ENCODE measurements at regions not wholly inside any gene's neighbourhood (a gene's known extent, or its start where the extent isn't known, plus 50 kb on each side); places are given as distances from the start of the nearest gene placed in this dataset.

DNA sequence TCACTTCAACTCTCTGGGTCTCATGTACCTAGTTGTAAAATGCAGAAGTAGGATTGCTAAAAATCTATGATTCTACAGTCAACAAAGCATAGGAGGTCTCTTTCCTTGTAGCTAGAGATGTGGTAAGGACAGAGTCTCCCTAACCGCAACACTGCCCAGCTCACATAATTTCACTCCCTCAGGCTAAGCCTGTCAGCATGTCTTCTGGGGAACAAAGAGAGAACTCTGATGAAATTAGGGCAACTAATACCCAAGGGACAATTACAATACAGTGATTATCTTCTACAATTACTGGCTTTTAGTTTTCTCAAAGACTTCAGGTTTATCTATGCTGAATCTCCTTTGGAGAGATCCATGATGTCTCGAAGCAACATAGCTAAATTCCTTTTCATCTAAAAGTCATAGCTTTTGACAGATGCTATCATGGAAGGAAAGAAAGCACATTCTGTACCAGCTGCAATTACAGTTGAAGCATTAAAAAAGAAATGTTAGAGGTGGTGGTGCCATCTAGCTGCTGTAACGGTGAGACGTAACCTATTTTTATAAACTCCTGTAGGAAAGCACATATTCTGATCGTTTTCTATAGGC is 141.1 kb upstream of the TARS1 start:
- TF ChIP-seq POLR2AphosphoS5 (IDR thresholded peaks at IDR 0.05) (no peak), POLR2A (IDR thresholded peaks at IDR 0.05) (no peak), EP300 (IDR thresholded peaks at IDR 0.05) (no peak)
- TF ChIP-seq, protein P1, sequence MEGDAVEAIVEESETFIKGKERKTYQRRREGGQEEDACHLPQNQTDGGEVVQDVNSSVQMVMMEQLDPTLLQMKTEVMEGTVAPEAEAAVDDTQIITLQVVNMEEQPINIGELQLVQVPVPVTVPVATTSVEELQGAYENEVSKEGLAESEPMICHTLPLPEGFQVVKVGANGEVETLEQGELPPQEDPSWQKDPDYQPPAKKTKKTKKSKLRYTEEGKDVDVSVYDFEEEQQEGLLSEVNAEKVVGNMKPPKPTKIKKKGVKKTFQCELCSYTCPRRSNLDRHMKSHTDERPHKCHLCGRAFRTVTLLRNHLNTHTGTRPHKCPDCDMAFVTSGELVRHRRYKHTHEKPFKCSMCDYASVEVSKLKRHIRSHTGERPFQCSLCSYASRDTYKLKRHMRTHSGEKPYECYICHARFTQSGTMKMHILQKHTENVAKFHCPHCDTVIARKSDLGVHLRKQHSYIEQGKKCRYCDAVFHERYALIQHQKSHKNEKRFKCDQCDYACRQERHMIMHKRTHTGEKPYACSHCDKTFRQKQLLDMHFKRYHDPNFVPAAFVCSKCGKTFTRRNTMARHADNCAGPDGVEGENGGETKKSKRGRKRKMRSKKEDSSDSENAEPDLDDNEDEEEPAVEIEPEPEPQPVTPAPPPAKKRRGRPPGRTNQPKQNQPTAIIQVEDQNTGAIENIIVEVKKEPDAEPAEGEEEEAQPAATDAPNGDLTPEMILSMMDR (IDR thresholded peaks at IDR 0.05) = no peak
- no peaks in the 10 kb centered on the region for H3K36me3 ChIP-seq
- no peaks in the 10 kb centered on the region for H3K27me3 ChIP-seq
- no peak overlapping the region for H3K4me3 ChIP-seq
- WGBS = 11% methylated on average over 5 of the region's 5 CpGs
- DNase-seq (ENCODE audit: low spot score in 2 of 2) = no peak
- no peak overlapping the region for H3K27ac ChIP-seq
- peaks cover 13% of the 10 kb centered on the region for H3K4me1 ChIP-seq
- no peaks in the 10 kb centered on the region for H3K9me3 ChIP-seq

DNA sequence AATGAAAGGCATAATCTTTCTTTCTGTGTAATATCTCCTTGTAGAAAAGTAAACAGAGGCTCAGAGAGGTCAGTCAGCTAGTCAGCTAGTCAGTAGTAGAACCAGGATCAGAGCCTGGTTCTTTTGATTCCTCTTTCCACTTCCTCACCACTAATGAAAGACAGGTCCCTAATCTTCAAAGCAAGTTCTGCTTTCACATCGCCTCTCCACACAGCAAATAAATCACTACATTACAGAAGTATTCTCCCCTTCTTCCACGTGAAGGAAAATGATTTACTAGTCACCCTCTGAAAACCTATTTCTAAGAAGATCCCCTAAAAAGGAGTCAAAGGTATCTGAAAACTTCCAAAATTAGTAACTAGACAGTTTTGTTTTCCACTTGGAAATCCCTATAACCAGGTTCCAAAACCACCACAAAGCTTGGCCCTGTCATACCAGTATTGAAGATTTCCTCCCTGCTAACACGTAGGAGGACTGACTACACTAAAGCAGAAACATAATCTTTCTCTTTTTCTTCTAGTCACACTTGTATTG is 140.5 kb upstream of the TARS1 start:
- H3K27me3 ChIP-seq = no peaks in the 10 kb centered on the region
- no peaks in the 10 kb centered on the region for H3K9me3 ChIP-seq
- TF ChIP-seq, protein P1 (IDR thresholded peaks at IDR 0.05) = no peak
- no peak for TF ChIP-seq POLR2A (IDR thresholded peaks at IDR 0.05)
- TF ChIP-seq POLR2AphosphoS5 (IDR thresholded peaks at IDR 0.05) = no peak
- no peak for TF ChIP-seq EP300 (IDR thresholded peaks at IDR 0.05)
- no peaks in the 10 kb centered on the region for H3K36me3 ChIP-seq
- H3K4me3 ChIP-seq = no peak overlapping the region
- WGBS = 16% methylated on average over 3 of the region's 3 CpGs
- no peak overlapping the region for H3K27ac ChIP-seq
- DNase-seq (ENCODE audit: low spot score in 2 of 2) = no peak
- H3K4me1 ChIP-seq = peaks cover 13% of the 10 kb centered on the region

DNA sequence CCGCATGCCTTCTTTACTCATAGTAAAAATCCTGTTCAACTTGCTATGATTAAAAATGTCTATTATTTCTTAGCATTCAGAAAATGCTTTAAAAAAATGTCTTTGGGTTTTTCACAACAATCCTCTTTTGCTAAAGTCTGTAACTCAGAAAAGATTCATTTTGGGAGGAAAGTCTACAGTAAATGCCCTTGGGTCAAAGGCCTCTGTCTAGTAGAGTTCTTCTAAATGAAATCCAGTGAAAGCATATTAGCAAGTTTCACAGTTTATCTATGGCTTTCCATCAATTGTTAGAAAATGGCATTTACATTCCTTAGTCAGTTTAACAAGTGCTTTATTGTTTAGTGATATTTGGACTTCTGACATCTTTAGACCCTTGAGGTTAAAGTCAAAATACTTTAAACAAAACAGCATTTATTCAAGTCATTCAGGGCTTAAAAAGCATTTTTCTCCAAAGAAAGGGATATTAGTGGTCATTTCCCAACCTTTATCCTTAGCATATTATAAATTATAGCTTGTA is 137.1 kb upstream of the TARS1 start:
- Histone ChIP-seq H3K27me3 (no peaks in the 10 kb centered on the region), H3K36me3 (no peaks in the 10 kb centered on the region), H3K4me3 (no peak overlapping the region), H3K4me1 (peaks cover 13% of the 10 kb centered on the region), H3K27ac (no peak overlapping the region), H3K9me3 (no peaks in the 10 kb centered on the region)
- WGBS = 89% methylated on average over 1 of the region's 1 CpG
- no peak for DNase-seq (ENCODE audit: low spot score in 2 of 2)
- TF ChIP-seq EP300 (IDR thresholded peaks at IDR 0.05) (no peak), POLR2AphosphoS5 (IDR thresholded peaks at IDR 0.05) (no peak)
- TF ChIP-seq, protein P1 (IDR thresholded peaks at IDR 0.05) = no peak

DNA sequence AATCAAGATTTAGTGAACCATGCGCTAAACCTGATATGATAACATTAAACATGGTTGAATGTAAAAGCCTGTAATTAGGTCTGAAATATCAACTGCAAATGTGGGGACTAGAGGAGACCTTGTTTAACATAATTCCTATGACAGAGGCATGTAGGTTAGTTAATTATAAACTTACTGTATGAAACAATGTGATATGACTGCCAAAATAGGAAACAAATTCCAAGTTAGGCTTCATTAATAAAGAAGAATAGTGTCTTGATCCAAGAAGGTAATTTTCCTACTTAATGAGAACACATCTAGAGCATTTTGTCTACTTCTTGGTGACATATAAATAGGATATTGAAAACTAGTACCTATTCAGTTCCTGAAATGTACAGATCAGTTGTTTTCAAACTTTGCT is 136.2 kb upstream of the TARS1 start:
- DNase-seq (ENCODE audit: low spot score in 2 of 2) = no peak
- Histone ChIP-seq H3K27me3 (no peaks in the 10 kb centered on the region), H3K27ac (no peak overlapping the region), H3K4me3 (no peak overlapping the region), H3K36me3 (no peaks in the 10 kb centered on the region), H3K4me1 (peaks cover 8% of the 10 kb centered on the region), H3K9me3 (no peaks in the 10 kb centered on the region)
- TF ChIP-seq EP300 (IDR thresholded peaks at IDR 0.05) = no peak
- TF ChIP-seq, protein P1 (IDR thresholded peaks at IDR 0.05) = no peak
- TF ChIP-seq POLR2A (IDR thresholded peaks at IDR 0.05) = no peak
- TF ChIP-seq POLR2AphosphoS5 (IDR thresholded peaks at IDR 0.05) = no peak
- 100% methylated on average over 1 of the region's 1 CpG for WGBS

DNA sequence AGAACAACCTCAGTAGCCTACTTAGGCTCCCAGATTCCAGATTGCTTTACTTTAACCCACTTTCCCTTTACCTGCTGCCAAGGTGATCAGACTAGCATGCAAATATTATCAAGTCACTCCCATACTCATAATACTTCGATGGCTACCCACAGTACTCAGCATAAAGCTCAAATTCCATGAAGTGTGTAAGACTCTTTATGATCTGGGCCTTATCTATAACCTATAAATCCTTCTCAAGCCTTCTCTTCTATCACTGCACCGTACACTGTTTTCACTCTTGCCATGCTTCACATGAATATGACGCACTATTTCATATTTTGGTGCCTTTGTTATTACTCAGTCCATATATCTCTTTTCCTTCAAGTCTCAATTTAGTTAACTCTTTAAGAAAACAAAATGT is 135.2 kb upstream of the TARS1 start:
- Histone ChIP-seq H3K27ac (no peak overlapping the region), H3K4me1 (no peaks in the 10 kb centered on the region), H3K36me3 (no peaks in the 10 kb centered on the region), H3K27me3 (no peaks in the 10 kb centered on the region), H3K4me3 (no peak overlapping the region), H3K9me3 (no peaks in the 10 kb centered on the region)
- DNase-seq (ENCODE audit: low spot score in 2 of 2) = no peak
- TF ChIP-seq POLR2AphosphoS5 (IDR thresholded peaks at IDR 0.05) = no peak
- TF ChIP-seq POLR2A (IDR thresholded peaks at IDR 0.05) = no peak
- no peak for TF ChIP-seq EP300 (IDR thresholded peaks at IDR 0.05)
- TF ChIP-seq, protein P1 (IDR thresholded peaks at IDR 0.05) = no peak
- WGBS = 96% methylated on average over 3 of the region's 3 CpGs

Measured in suprapubic skin (tissue), 4 donors.